CD4-positive, alpha-beta T cell (primary cell): ENCODE measurements at regions not wholly inside any gene's neighbourhood (a gene's known extent, or its start where the extent isn't known, plus 50 kb on each side); places are given as distances from the start of the nearest gene placed in this dataset.

ENCODE experiments used
- ATAC-seq: fragments of 200-7000 bp; cut with Tn5 transposase; one replicate; pipeline ENCODE4 v1.10.0; 2022; ENCODE audit warnings: mild to moderate bottlenecking; ENCODE audit not compliant: poor library complexity
- CTCF ChIA-PET: fragments of 350-600 bp; sonication (Branson Sonifier 250); formaldehyde crosslinking; loops from one replicate; lab custom pipeline; 2021; ENCODE audit warnings: antibody characterized with exemption, inconsistent platforms; lab: Charles Lee
- POLR2A ChIA-PET: fragments of 350-600 bp; sonication (Branson Sonifier 250); formaldehyde crosslinking; loops from one replicate; lab custom pipeline; 2021; ENCODE audit warnings: antibody characterized with exemption, inconsistent platforms; lab: Charles Lee
- DNase-seq, 14 experiments: peaks; one replicate each; pipeline ENCODE4 v3.0.0-alpha.2; 2013 to 2020; ENCODE audit warnings: mixed read lengths in 2 of 14
- H3K27ac ChIP-seq, 2 donors: one replicate each; pipeline versions ENCODE4 v1.5.1 to v1.7.0; 2013; ENCODE audit warnings: low read length in 2 of 2, low read depth in 1 of 2, mild to moderate bottlenecking in 1 of 2
- H3K27me3 ChIP-seq, 2 experiments: 1 replicate in 1 of 2; 2 replicates in 1 of 2; pipeline versions ENCODE4 v1.6.1 to v1.7.0; 2013; ENCODE audit warnings: low read length in 2 of 2, control low read depth in 1 of 2, mild to moderate bottlenecking in 1 of 2, moderate library complexity in 1 of 2; ENCODE audit not compliant: insufficient read depth in 2 of 2, control insufficient read depth in 1 of 2
- H3K36me3 ChIP-seq: one replicate; pipeline ENCODE4 v1.6.1; 2013; ENCODE audit warnings: low read length, control low read depth; ENCODE audit not compliant: insufficient read depth
- H3K4me1 ChIP-seq: one replicate; pipeline ENCODE4 v1.6.1; 2013; ENCODE audit warnings: low read length, control low read depth; ENCODE audit not compliant: insufficient read depth
- H3K4me3 ChIP-seq: one replicate; pipeline ENCODE4 v1.5.1; 2013; ENCODE audit warnings: mild to moderate bottlenecking, low read length, moderate library complexity
- H3K9me3 ChIP-seq, 2 experiments: 1 replicate in 1 of 2; 2 replicates in 1 of 2; pipeline versions ENCODE4 v1.6.1 to v1.7.0; 2013; ENCODE audit warnings: low read length in 2 of 2, mild to moderate bottlenecking in 2 of 2, control low read depth in 1 of 2, moderate library complexity in 1 of 2; ENCODE audit not compliant: control insufficient read depth in 1 of 2, insufficient read depth in 1 of 2
- H3K27ac Mint-ChIP-seq: one replicate; pipeline ENCODE4 v1.8.0; 2020; ENCODE audit warnings: mixed read lengths
- H3K27me3 Mint-ChIP-seq: one replicate; pipeline ENCODE4 v1.8.0; 2021; ENCODE audit warnings: mixed read lengths
- H3K36me3 Mint-ChIP-seq: one replicate; pipeline ENCODE4 v1.8.0; 2021; ENCODE audit warnings: low read depth, mixed read lengths
- H3K4me1 Mint-ChIP-seq: one replicate; pipeline ENCODE4 v1.8.0; 2021; ENCODE audit warnings: low read depth, mixed read lengths
- H3K4me3 Mint-ChIP-seq: one replicate; pipeline ENCODE4 v1.8.0; 2020; ENCODE audit warnings: mild to moderate bottlenecking, mixed read lengths
- H3K9me3 Mint-ChIP-seq: one replicate; pipeline ENCODE4 v1.8.0; 2020; ENCODE audit warnings: mixed read lengths
- CTCF ChIP-seq: fragments of 200-600 bp; IDR thresholded peaks from one replicate; pipeline ENCODE4 v1.8.0; 2022; ENCODE audit warnings: antibody characterized with exemption, mild to moderate bottlenecking
- intact Hi-C, 2 experiments: fragments of 100-400 bp; cut with DNase I in 1 of 2; cut with micrococcal nuclease in 1 of 2; formaldehyde crosslinking; loops; one replicate each; pipeline versions ENCODE4 v1.15.1 to v1.9.0; 2023 to 2025; cut with DNase I, micrococcal nuclease

GRCh38 chr5:117748336-117748735 lies 1173.7 kb upstream of the SEMA6A start:
- no peaks in the 10 kb centered on the region for H3K36me3 ChIP-seq
- no peaks in the 10 kb centered on the region for H3K4me1 ChIP-seq
- ATAC-seq (no peak), DNase-seq (no peak)
- Mint-ChIP-seq H3K9me3 (peaks cover 3% of the 10 kb centered on the region), H3K27ac (no peak overlapping the region), H3K4me1 (no peaks in the 10 kb centered on the region), H3K4me3 (no peak overlapping the region), H3K36me3 (no peaks in the 10 kb centered on the region), H3K27me3 (no peaks in the 10 kb centered on the region)
- H3K27ac ChIP-seq: no peak overlapping the region
- ChIA-PET CTCF (no interaction called here), POLR2A (no interaction called here)
- no peak for TF ChIP-seq CTCF
- H3K27me3 ChIP-seq: no peaks in the 10 kb centered on the region
- intact Hi-C loops: no loop called here
- peaks cover 0 to 3% of the 10 kb centered on the region in 2 experiments for H3K9me3 ChIP-seq
- H3K4me3 ChIP-seq: no peak overlapping the region

DNA sequence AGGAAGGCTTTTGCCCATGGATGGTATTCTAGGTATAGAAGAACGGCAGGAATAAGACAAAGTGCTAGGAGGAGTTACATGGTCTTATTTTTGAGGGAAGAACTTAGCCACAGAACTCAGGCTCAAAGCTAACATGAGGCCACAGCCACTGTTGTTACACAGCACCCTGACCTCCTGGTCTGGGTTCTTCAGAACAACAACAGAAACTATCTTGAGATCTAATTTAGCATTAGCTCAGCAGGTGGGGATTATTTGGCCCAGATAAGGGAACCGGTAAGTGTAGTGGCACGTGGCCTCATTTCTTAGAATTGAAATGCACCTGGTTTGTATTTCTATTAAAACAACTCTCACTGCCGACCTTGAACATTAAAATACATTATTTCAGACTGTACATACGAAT lies 1168.7 kb upstream of the SEMA6A start:
- DNase-seq: no peak
- no peak overlapping the region for H3K4me3 Mint-ChIP-seq
- TF ChIP-seq CTCF: no peak
- H3K27ac Mint-ChIP-seq: no peak overlapping the region
- Histone ChIP-seq H3K4me3 (no peak overlapping the region), H3K27me3 (no peaks in the 10 kb centered on the region), H3K36me3 (no peaks in the 10 kb centered on the region), H3K9me3 (no peaks in the 10 kb centered on the region), H3K4me1 (no peaks in the 10 kb centered on the region), H3K27ac (no peak overlapping the region)
- H3K27me3 Mint-ChIP-seq: no peaks in the 10 kb centered on the region
- H3K9me3 Mint-ChIP-seq: peaks cover 4% of the 10 kb centered on the region
- H3K4me1 Mint-ChIP-seq: no peaks in the 10 kb centered on the region
- H3K36me3 Mint-ChIP-seq: no peaks in the 10 kb centered on the region
- no peak for ATAC-seq
- POLR2A ChIA-PET: no interaction called here
- intact Hi-C loops: no loop called here
- CTCF ChIA-PET: no interaction called here

GRCh38 chr5:117741655-117742206 lies 1167.1 kb upstream of the SEMA6A start:
- Mint-ChIP-seq H3K4me1 (no peaks in the 10 kb centered on the region), H3K36me3 (no peaks in the 10 kb centered on the region), H3K27me3 (no peaks in the 10 kb centered on the region), H3K27ac (no peak overlapping the region), H3K4me3 (no peak overlapping the region), H3K9me3 (peaks cover 2% of the 10 kb centered on the region)
- Histone ChIP-seq H3K9me3 (no peaks in the 10 kb centered on the region), H3K4me3 (no peak overlapping the region), H3K27ac (no peak overlapping the region), H3K4me1 (no peaks in the 10 kb centered on the region), H3K27me3 (no peaks in the 10 kb centered on the region), H3K36me3 (no peaks in the 10 kb centered on the region)
- intact Hi-C loops: no loop called here
- ATAC-seq: no peak
- no peak for DNase-seq
- no peak for TF ChIP-seq CTCF
- POLR2A ChIA-PET: no interaction called here
- CTCF ChIA-PET: no interaction called here
